ENCODE measurements at regions not wholly inside any gene's neighbourhood (a gene's known extent, or its start where the extent isn't known, plus 50 kb on each side); places are given as distances from the start of the nearest gene placed in this dataset.

- TF ChIP-seq, protein P1, sequence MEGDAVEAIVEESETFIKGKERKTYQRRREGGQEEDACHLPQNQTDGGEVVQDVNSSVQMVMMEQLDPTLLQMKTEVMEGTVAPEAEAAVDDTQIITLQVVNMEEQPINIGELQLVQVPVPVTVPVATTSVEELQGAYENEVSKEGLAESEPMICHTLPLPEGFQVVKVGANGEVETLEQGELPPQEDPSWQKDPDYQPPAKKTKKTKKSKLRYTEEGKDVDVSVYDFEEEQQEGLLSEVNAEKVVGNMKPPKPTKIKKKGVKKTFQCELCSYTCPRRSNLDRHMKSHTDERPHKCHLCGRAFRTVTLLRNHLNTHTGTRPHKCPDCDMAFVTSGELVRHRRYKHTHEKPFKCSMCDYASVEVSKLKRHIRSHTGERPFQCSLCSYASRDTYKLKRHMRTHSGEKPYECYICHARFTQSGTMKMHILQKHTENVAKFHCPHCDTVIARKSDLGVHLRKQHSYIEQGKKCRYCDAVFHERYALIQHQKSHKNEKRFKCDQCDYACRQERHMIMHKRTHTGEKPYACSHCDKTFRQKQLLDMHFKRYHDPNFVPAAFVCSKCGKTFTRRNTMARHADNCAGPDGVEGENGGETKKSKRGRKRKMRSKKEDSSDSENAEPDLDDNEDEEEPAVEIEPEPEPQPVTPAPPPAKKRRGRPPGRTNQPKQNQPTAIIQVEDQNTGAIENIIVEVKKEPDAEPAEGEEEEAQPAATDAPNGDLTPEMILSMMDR (IDR thresholded peaks at IDR 0.05) = no peak
- no peak for TF ChIP-seq EZH2 (IDR thresholded peaks at IDR 0.05; ENCODE audit: borderline replicate concordance, insufficient read depth, low read depth, low read length, poor library complexity, severe bottlenecking)
Measured at GRCh38 chr10:62584731-62585130, 210.6 kb downstream of the ZNF365 start.
